ENCODE measurements at regions not wholly inside any gene's neighbourhood (a gene's known extent, or its start where the extent isn't known, plus 50 kb on each side); places are given as distances from the start of the nearest gene placed in this dataset.

DNA sequence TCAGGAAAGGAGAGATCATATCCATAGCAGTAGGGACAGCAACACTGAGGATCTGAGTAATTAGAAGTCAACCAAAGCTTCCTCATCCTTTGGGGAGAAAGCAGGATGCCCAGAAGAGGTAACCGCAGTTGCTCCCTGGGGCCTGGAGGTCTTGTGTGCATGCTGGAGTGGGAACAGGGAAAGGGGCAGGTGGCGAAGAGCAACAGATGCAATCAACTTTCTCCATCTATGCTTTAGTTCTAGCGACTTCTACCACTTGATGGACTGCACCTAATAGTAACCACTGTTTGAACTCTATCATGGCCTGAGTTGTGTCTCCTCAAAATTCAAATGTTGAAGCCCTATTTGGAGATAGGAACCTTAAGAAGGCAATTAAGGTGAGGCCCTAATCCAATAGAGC lies 503.8 kb downstream of the NPIPA7 start:
- no peaks in the 10 kb centered on the region for H3K79me1 ChIP-seq (ENCODE audit: low read depth in 1 of 2, low read length in 2 of 2)
- H3K27me3 ChIP-seq (ENCODE audit: control insufficient read depth, insufficient read depth, low read length), result no peaks in the 10 kb centered on the region
- CTCF ChIA-PET, result no interaction called here
- no peak overlapping the region for H2AK5ac ChIP-seq (ENCODE audit: low read depth, low read length)
- TF ChIP-seq MXI1 (IDR thresholded peaks at IDR 0.05; ENCODE audit: borderline replicate concordance, low read depth, low read length), result no peak
- TF ChIP-seq NFE2L2 (IDR thresholded peaks at IDR 0.05; ENCODE audit: low read depth, low read length), result no peak
- TF ChIP-seq RCOR1 (IDR thresholded peaks at IDR 0.05; ENCODE audit: insufficient replicate concordance, low read length), result no peak
- no peak for TF ChIP-seq MAFK (IDR thresholded peaks at IDR 0.05; ENCODE audit: low read depth, low read length)
- TF ChIP-seq CEBPB (IDR thresholded peaks at IDR 0.05; ENCODE audit: low read depth, low read length), result no peak
- no peak for TF ChIP-seq SMC3 (IDR thresholded peaks at IDR 0.05; ENCODE audit: low read depth, low read length)
- TF ChIP-seq RFX5 (IDR thresholded peaks at IDR 0.05; ENCODE audit: low read depth, low read length), result no peak
- no peak for TF ChIP-seq RAD21 (IDR thresholded peaks at IDR 0.05; ENCODE audit: low read length)
- TF ChIP-seq FOS (IDR thresholded peaks at IDR 0.05; ENCODE audit: low read depth, low read length), result no peak
- TF ChIP-seq, protein P1, sequence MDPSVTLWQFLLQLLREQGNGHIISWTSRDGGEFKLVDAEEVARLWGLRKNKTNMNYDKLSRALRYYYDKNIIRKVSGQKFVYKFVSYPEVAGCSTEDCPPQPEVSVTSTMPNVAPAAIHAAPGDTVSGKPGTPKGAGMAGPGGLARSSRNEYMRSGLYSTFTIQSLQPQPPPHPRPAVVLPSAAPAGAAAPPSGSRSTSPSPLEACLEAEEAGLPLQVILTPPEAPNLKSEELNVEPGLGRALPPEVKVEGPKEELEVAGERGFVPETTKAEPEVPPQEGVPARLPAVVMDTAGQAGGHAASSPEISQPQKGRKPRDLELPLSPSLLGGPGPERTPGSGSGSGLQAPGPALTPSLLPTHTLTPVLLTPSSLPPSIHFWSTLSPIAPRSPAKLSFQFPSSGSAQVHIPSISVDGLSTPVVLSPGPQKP (IDR thresholded peaks at IDR 0.05; ENCODE audit: borderline replicate concordance, low read depth, low read length), result no peak
- TF ChIP-seq, protein P2, sequence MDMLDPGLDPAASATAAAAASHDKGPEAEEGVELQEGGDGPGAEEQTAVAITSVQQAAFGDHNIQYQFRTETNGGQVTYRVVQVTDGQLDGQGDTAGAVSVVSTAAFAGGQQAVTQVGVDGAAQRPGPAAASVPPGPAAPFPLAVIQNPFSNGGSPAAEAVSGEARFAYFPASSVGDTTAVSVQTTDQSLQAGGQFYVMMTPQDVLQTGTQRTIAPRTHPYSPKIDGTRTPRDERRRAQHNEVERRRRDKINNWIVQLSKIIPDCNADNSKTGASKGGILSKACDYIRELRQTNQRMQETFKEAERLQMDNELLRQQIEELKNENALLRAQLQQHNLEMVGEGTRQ (IDR thresholded peaks at IDR 0.05; ENCODE audit: low read depth, low read length), result no peak
- no peak for TF ChIP-seq BHLHE40 (IDR thresholded peaks at IDR 0.05; ENCODE audit: low read depth, low read length)
- TF ChIP-seq POLR2A (IDR thresholded peaks at IDR 0.05; ENCODE audit: low read depth, low read length), result no peak
- TF ChIP-seq, protein P3, sequence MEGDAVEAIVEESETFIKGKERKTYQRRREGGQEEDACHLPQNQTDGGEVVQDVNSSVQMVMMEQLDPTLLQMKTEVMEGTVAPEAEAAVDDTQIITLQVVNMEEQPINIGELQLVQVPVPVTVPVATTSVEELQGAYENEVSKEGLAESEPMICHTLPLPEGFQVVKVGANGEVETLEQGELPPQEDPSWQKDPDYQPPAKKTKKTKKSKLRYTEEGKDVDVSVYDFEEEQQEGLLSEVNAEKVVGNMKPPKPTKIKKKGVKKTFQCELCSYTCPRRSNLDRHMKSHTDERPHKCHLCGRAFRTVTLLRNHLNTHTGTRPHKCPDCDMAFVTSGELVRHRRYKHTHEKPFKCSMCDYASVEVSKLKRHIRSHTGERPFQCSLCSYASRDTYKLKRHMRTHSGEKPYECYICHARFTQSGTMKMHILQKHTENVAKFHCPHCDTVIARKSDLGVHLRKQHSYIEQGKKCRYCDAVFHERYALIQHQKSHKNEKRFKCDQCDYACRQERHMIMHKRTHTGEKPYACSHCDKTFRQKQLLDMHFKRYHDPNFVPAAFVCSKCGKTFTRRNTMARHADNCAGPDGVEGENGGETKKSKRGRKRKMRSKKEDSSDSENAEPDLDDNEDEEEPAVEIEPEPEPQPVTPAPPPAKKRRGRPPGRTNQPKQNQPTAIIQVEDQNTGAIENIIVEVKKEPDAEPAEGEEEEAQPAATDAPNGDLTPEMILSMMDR (conservative IDR thresholded peaks at IDR 0.05; ENCODE audit: low read depth, low read length), result no peak
- TF ChIP-seq CHD1 (IDR thresholded peaks at IDR 0.05; ENCODE audit: low read depth, low read length), result no peak
- no peak for TF ChIP-seq MAZ (IDR thresholded peaks at IDR 0.05; ENCODE audit: borderline replicate concordance, low read depth, low read length)
- H3K14ac ChIP-seq (replicated peaks; ENCODE audit: low read depth, low read length), result no peak overlapping the region
- no peak overlapping the region for H3K18ac ChIP-seq (ENCODE audit: low read depth, low read length)
- no peak overlapping the region for H2BK120ac ChIP-seq (ENCODE audit: low read depth, low read length)
- no peak for ATAC-seq (ENCODE audit: low read depth)
- dilution Hi-C loops (cut with HindIII; ENCODE audit: low sequenced_read_pairs, unreplicated experiment), result no loop called here
- H2BK15ac ChIP-seq (ENCODE audit: low read depth, low read length), result no peak overlapping the region
- POLR2A ChIA-PET (ENCODE audit: unreplicated experiment), result no interaction called here
- intact Hi-C loops (cut with micrococcal nuclease), result no loop called here
- no peaks in the 10 kb centered on the region for H4K20me1 ChIP-seq (ENCODE audit: insufficient read depth, low read length)
- H3K4me1 ChIP-seq (ENCODE audit: control insufficient read depth, insufficient read depth, low read length), result no peaks in the 10 kb centered on the region
- no peak overlapping the region for H3K4ac ChIP-seq (ENCODE audit: low read depth, low read length)
- H3K36me3 ChIP-seq (ENCODE audit: control insufficient read depth, insufficient read depth, low read length), result no peaks in the 10 kb centered on the region
- no peak overlapping the region for H4K5ac ChIP-seq (ENCODE audit: low read depth, low read length)
- no peaks in the 10 kb centered on the region for H3K9me1 ChIP-seq (ENCODE audit: insufficient read depth, low read length)
- no TSS peak for BruUV-seq (replicated peaks)
- no peak overlapping the region for H4K8ac ChIP-seq (ENCODE audit: low read depth in 2 of 2, low read length in 2 of 2)
- H2BK20ac ChIP-seq (ENCODE audit: low read depth, low read length), result no peak overlapping the region
- H3K27ac ChIP-seq (ENCODE audit: insufficient read depth, low read length), result no peak overlapping the region
- no peak overlapping the region for H3K23ac ChIP-seq (ENCODE audit: low read depth, low read length)
- no peak overlapping the region for H2AFZ ChIP-seq (replicated peaks; ENCODE audit: low read length, poor library complexity)
- no peak overlapping the region for H3K4me3 ChIP-seq (ENCODE audit: insufficient read depth, low read depth, low read length)
- H4K91ac ChIP-seq (ENCODE audit: insufficient read depth, low read depth, low read length), result no peak overlapping the region
- H2AK9ac ChIP-seq (replicated peaks; ENCODE audit: low read depth, low read length, poor library complexity), result no peak overlapping the region
- H3K9me3 ChIP-seq (ENCODE audit: control insufficient read depth, insufficient read depth, low read length), result peaks cover 4% of the 10 kb centered on the region; the same call in 1 of the 2 replicates
- no peak overlapping the region for H3K56ac ChIP-seq (ENCODE audit: extremely low read depth, insufficient read depth, low read length)
- no peak for DNase-seq
- H2BK5ac ChIP-seq (ENCODE audit: low read depth, low read length, poor library complexity, severe bottlenecking), result no peak overlapping the region
- H3K4me2 ChIP-seq (ENCODE audit: low read depth, low read length), result no peak overlapping the region
- in situ Hi-C loops (cut with MboI; ENCODE audit: low sequenced_read_pairs), result no loop called here
- no CpG with 5 or more reads among the region's 3 CpGs for WGBS, 2 experiments (ENCODE audit: extremely low coverage in 2 of 2, insufficient read length in 1 of 2)
- H3K9ac ChIP-seq (ENCODE audit: low read depth, low read length), result no peak overlapping the region
